Transverse colon (tissue), 4 donors: ENCODE measurements at regions not wholly inside any gene's neighbourhood (a gene's known extent, or its start where the extent isn't known, plus 50 kb on each side); places are given as distances from the start of the nearest gene placed in this dataset.

Experiments
- DNase-seq: peaks from one replicate; pipeline ENCODE4 v3.0.0-alpha.2; 2019
- H3K27ac ChIP-seq, 4 donors: fragments of 200-600 bp; sonication (generic); 2 replicates each; pipeline ENCODE4 v1.5.1; 2016 to 2018; ENCODE audit warnings: inconsistent platforms in 4 of 4
- H3K27me3 ChIP-seq: fragments of 200-600 bp; sonication (generic); 2 replicates; pipeline ENCODE4 v1.5.1; 2017; ENCODE audit warnings: inconsistent platforms
- H3K36me3 ChIP-seq, 4 donors: fragments of 200-600 bp; sonication (generic); 2 replicates each; pipeline ENCODE4 v1.5.1; 2017 to 2019; ENCODE audit warnings: inconsistent platforms in 4 of 4
- H3K4me1 ChIP-seq, 4 donors: fragments of 200-600 bp; sonication (generic); 2 replicates each; pipeline ENCODE4 v1.5.1; 2017 to 2020; ENCODE audit warnings: inconsistent platforms in 4 of 4
- H3K4me3 ChIP-seq, 4 donors: fragments of 200-600 bp; sonication (generic); 1 replicate in 1 of 4; 2 replicates in 3 of 4; pipeline versions ENCODE4 v1.5.1 to v1.6.1; 2017 to 2019; ENCODE audit warnings: inconsistent platforms in 4 of 4
- H3K9me3 ChIP-seq, 2 donors: fragments of 200-600 bp; sonication (generic); 2 replicates each; pipeline ENCODE4 v1.5.1; 2017 to 2019; ENCODE audit warnings: inconsistent platforms in 2 of 2
- EP300 ChIP-seq: sonication (generic); formaldehyde crosslinking; IDR thresholded peaks from one replicate; pipeline ENCODE4 v1.6.1; 2017; ENCODE audit warnings: antibody characterized with exemption, low read depth
- POLR2A ChIP-seq: fragments of 450-650 bp; IDR thresholded peaks from one replicate; pipeline ENCODE4 v1.6.1; 2016; ENCODE audit warnings: antibody characterized with exemption, mild to moderate bottlenecking, moderate library complexity
- POLR2AphosphoS5 ChIP-seq, 3 donors: sonication (generic); formaldehyde crosslinking; IDR thresholded peaks; one replicate each; pipeline ENCODE4 v1.6.1; 2016; ENCODE audit warnings: antibody characterized with exemption in 3 of 3
- WGBS, 2 donors: methylation state at CpG; one replicate each; pipeline ENCODE4 v1.1.5; 2018; ENCODE audit warnings: low coverage in 1 of 2; 5-methylcytosine and 5-hydroxymethylcytosine counted together
- in situ Hi-C, 4 donors: fragments of 200-750 bp; cut with MboI; loops; one replicate each; pipeline versions ENCODE4 v1.15.0 to v1.15.1; 2017; ENCODE audit warnings: low sequenced_read_pairs in 3 of 4, low pct_ligation_motif_present in 1 of 4, low pct_unique_long_range_greater_than_20kb in 1 of 4
- intact Hi-C: fragments of 100-400 bp; cut with DNase I; formaldehyde crosslinking; loops from one replicate; pipeline ENCODE4 v1.15.1; 2023; ENCODE audit warnings: low total_unique reads
- TF ChIP-seq, protein P1 (sequence below), 5 experiments: fragments of 200-600 bp in 3 of 5; fragments of 450-650 bp in 2 of 5; sonication (generic) in 3 of 5; IDR thresholded peaks; 1 replicate in 2 of 5; 2 replicates in 3 of 5; pipeline ENCODE4 v1.5.1; 2016 to 2017; ENCODE audit warnings: antibody characterized with exemption in 5 of 5, inconsistent platforms in 3 of 5, mild to moderate bottlenecking in 2 of 5, moderate library complexity in 1 of 5

- Histone ChIP-seq H3K4me3 (no peak overlapping the region), H3K9me3 (no peaks in the 10 kb centered on the region), H3K27ac (no peak overlapping the region), H3K27me3 (no peaks in the 10 kb centered on the region), H3K36me3 (no peaks in the 10 kb centered on the region), H3K4me1 (peaks cover 9 to 15% (median 10%) of the 10 kb centered on the region in 4 donors)
- intact Hi-C loops: no loop called here
- in situ Hi-C loops: no loop called here
- no peak for DNase-seq
- TF ChIP-seq, protein P1, sequence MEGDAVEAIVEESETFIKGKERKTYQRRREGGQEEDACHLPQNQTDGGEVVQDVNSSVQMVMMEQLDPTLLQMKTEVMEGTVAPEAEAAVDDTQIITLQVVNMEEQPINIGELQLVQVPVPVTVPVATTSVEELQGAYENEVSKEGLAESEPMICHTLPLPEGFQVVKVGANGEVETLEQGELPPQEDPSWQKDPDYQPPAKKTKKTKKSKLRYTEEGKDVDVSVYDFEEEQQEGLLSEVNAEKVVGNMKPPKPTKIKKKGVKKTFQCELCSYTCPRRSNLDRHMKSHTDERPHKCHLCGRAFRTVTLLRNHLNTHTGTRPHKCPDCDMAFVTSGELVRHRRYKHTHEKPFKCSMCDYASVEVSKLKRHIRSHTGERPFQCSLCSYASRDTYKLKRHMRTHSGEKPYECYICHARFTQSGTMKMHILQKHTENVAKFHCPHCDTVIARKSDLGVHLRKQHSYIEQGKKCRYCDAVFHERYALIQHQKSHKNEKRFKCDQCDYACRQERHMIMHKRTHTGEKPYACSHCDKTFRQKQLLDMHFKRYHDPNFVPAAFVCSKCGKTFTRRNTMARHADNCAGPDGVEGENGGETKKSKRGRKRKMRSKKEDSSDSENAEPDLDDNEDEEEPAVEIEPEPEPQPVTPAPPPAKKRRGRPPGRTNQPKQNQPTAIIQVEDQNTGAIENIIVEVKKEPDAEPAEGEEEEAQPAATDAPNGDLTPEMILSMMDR (IDR thresholded peaks at IDR 0.05): no peak
- TF ChIP-seq EP300 (no peak), POLR2A (no peak), POLR2AphosphoS5 (IDR thresholded peaks at IDR 0.05) (no peak)
- 79 to 81% methylated on average over 2 to 4 of the region's 4 CpGs for WGBS, 2 donors
Measured at GRCh38 chr1:58943776-58944175, 159.9 kb upstream of the JUN start.

DNA sequence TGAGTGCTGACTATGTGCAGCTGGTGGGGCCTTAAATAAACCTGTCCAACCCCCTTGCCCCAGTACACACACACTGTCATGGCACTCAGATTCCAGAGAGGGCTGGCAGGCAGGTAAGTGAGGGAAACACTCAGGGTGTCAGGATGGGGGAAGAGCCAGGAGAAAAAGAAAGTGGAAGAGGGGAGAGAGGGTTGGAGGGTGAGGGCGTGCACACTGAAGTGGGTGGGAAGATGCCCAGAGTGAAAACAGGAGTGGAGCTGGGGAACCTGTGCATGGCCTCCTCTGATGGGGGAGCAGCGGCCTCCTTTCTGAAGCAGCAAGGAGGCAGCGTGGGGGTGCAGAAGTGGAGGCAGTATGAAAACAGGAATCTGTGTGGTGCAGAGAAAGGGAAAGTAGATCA is 160.6 kb upstream of the JUN start:
- H3K4me1 ChIP-seq: peaks cover 9 to 15% (median 10%) of the 10 kb centered on the region in 4 donors
- H3K4me3 ChIP-seq: no peak overlapping the region
- TF ChIP-seq EP300 (no peak), POLR2A (no peak), POLR2AphosphoS5 (IDR thresholded peaks at IDR 0.05) (no peak)
- TF ChIP-seq, protein P1 (IDR thresholded peaks at IDR 0.05): no peak
- in situ Hi-C loops: no loop called here
- no peaks in the 10 kb centered on the region for H3K36me3 ChIP-seq
- H3K27me3 ChIP-seq: no peaks in the 10 kb centered on the region
- intact Hi-C loops: no loop called here
- H3K27ac ChIP-seq: no peak overlapping the region
- 92 to 100% methylated on average over 3 of the region's 3 CpGs for WGBS, 2 donors
- no peaks in the 10 kb centered on the region for H3K9me3 ChIP-seq
- no peak for DNase-seq

DNA sequence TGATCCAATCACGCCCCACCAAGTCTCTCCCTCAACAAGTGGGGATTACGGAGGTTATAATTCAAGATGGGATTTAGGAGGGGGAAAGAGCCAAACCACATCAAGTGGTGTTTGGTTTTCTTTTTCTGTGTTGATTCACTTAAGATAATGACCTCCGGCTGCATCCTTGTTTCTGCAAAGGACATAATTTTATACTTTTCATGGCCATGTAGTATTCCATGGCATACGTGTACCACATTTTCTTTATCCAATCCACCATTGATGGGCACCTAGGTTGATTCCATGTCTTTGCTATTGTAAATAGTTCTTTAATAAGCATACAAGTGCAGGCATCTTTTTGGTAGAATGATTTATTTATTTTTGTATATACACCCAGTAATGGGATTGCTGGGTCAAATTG is 162.5 kb upstream of the JUN start:
- H3K36me3 ChIP-seq: no peaks in the 10 kb centered on the region
- no peak overlapping the region for H3K27ac ChIP-seq
- H3K4me3 ChIP-seq: no peak overlapping the region
- TF ChIP-seq, protein P1 (IDR thresholded peaks at IDR 0.05): no peak
- no peak for TF ChIP-seq POLR2AphosphoS5 (IDR thresholded peaks at IDR 0.05)
- no peak for TF ChIP-seq POLR2A
- no peak for TF ChIP-seq EP300
- intact Hi-C loops: no loop called here
- H3K4me1 ChIP-seq: peaks cover 9 to 15% (median 10%) of the 10 kb centered on the region in 4 donors
- H3K27me3 ChIP-seq: no peaks in the 10 kb centered on the region
- no peak for DNase-seq
- in situ Hi-C loops: no loop called here
- 86 to 91% methylated on average over 3 to 4 of the region's 4 CpGs for WGBS, 2 donors
- no peaks in the 10 kb centered on the region for H3K9me3 ChIP-seq

- Histone ChIP-seq H3K4me3 (no peak overlapping the region), H3K27ac (no peak overlapping the region), H3K4me1 (no peaks in the 10 kb centered on the region), H3K9me3 (no peaks in the 10 kb centered on the region), H3K27me3 (no peaks in the 10 kb centered on the region), H3K36me3 (no peaks in the 10 kb centered on the region)
- intact Hi-C loops: no loop called here
- TF ChIP-seq POLR2A: no peak
- TF ChIP-seq POLR2AphosphoS5 (IDR thresholded peaks at IDR 0.05): no peak
- no peak for TF ChIP-seq EP300
- TF ChIP-seq, protein P1 (IDR thresholded peaks at IDR 0.05): no peak
- DNase-seq: no peak
- in situ Hi-C loops: no loop called here
Measured at GRCh38 chr1:58948671-58949070, 164.8 kb upstream of the JUN start.
